Endothelial cell of umbilical vein (primary cell): ENCODE measurements at regions not wholly inside any gene's neighbourhood (a gene's known extent, or its start where the extent isn't known, plus 50 kb on each side); places are given as distances from the start of the nearest gene placed in this dataset.

Experiments used
- BruUV-seq: library from RNA; stranded (reverse); fragments of 400-500 nt; replicated peaks from 2 replicates; lab custom pipeline; 2021; lab: Mats Ljungman, UMichigan
- CTCF ChIA-PET: fragments of 300-600, 350-600 bp; sonication (Branson Sonifier 250); formaldehyde crosslinking; loops from one replicate; lab custom pipeline; 2021; ENCODE audit warnings: antibody characterized with exemption, inconsistent platforms; lab: Charles Lee
- POLR2A ChIA-PET: fragments of 300-600, 350-600 bp; sonication (Branson Sonifier 250); formaldehyde crosslinking; loops from one replicate; lab custom pipeline; 2021; ENCODE audit warnings: antibody characterized with exemption, inconsistent platforms; lab: Charles Lee
- DNase-seq: peaks from one replicate; pipeline ENCODE4 v3.0.0-alpha.2; 2011; ENCODE audit warnings: low read depth, low spot score
- FAIRE-seq: peaks from 2 replicates; lab custom pipeline; 2011; peaks lifted over from hg19 to GRCh38; lab: Jason Lieb, UNC
- H2AFZ ChIP-seq: 2 replicates; pipeline ENCODE4 v1.6.0; 2012; ENCODE audit warnings: low read depth, low read length, control low read depth, inconsistent platforms
- H3K27ac ChIP-seq: 2 replicates; pipeline ENCODE4 v1.5.1; 2011; ENCODE audit warnings: low read depth, mild to moderate bottlenecking, control low read depth, low read length, moderate library complexity; ENCODE audit not compliant: insufficient read depth
- H3K27me3 ChIP-seq, 2 experiments: 2 replicates each; pipeline versions ENCODE4 v1.6.0 to v1.6.1; 2011; ENCODE audit warnings: low read length in 2 of 2, mixed read lengths in 1 of 2; ENCODE audit not compliant: control insufficient read depth in 2 of 2, insufficient read depth in 2 of 2
- H3K36me3 ChIP-seq, 2 experiments: 2 replicates in 1 of 2; 3 replicates in 1 of 2; pipeline ENCODE4 v1.5.1; 2011; ENCODE audit warnings: low read length in 2 of 2, mild to moderate bottlenecking in 1 of 2, moderate library complexity in 1 of 2; ENCODE audit not compliant: control insufficient read depth in 2 of 2, insufficient read depth in 2 of 2; ENCODE audit errors: extremely low read depth in 1 of 2
- H3K4me1 ChIP-seq: 3 replicates; pipeline ENCODE4 v1.5.1; 2011; ENCODE audit warnings: mild to moderate bottlenecking, low read length; ENCODE audit not compliant: control insufficient read depth, insufficient read depth; ENCODE audit errors: extremely low read depth
- H3K4me2 ChIP-seq: 2 replicates; pipeline ENCODE4 v1.6.1; 2011; ENCODE audit warnings: low read length, control low read depth, mixed read lengths; ENCODE audit not compliant: insufficient read depth
- H3K4me3 ChIP-seq, 3 experiments: fragments of 200-600 bp in 1 of 3; sonication (generic), shearing (Covaris generic) in 1 of 3; replicated peaks in 1 of 3; 2 replicates each; pipeline ENCODE4 v1.5.1; 2011 to 2016; ENCODE audit warnings: control low read depth in 3 of 3, low read length in 3 of 3, mild to moderate bottlenecking in 2 of 3, inconsistent platforms in 1 of 3, low read depth in 1 of 3, moderate library complexity in 1 of 3; ENCODE audit not compliant: insufficient read depth in 1 of 3
- H3K79me2 ChIP-seq: 2 replicates; pipeline ENCODE4 v1.6.0; 2012; ENCODE audit warnings: low read length, inconsistent platforms; ENCODE audit not compliant: control insufficient read depth, insufficient read depth
- H3K9ac ChIP-seq: replicated peaks from 2 replicates; pipeline ENCODE3; 2011; ENCODE audit warnings: low read length, control low read depth; ENCODE audit not compliant: insufficient read depth; ENCODE audit errors: extremely low read depth
- H3K9me1 ChIP-seq: replicated peaks from 3 replicates; pipeline ENCODE4 v1.6.0; 2011; ENCODE audit warnings: mild to moderate bottlenecking, low read length; ENCODE audit not compliant: control insufficient read depth, insufficient read depth; ENCODE audit errors: extremely low read depth
- H3K9me3 ChIP-seq: replicated peaks from 2 replicates; pipeline ENCODE4 v1.5.1; 2012; ENCODE audit warnings: low read length, inconsistent platforms; ENCODE audit not compliant: control insufficient read depth, insufficient read depth
- H4K20me1 ChIP-seq: replicated peaks from 2 replicates; pipeline ENCODE3; 2011; ENCODE audit warnings: mild to moderate bottlenecking, low read length; ENCODE audit not compliant: control insufficient read depth, insufficient read depth; ENCODE audit errors: extremely low read depth
- CTCF ChIP-seq, 2 donors: IDR thresholded peaks; 1 replicate in 1 of 2; 2 replicates in 1 of 2; pipeline ENCODE4 v1.5.1; 2011; ENCODE audit warnings: low read length in 2 of 2, mild to moderate bottlenecking in 2 of 2, moderate library complexity in 2 of 2, control low read depth in 1 of 2, inconsistent platforms in 1 of 2, low read depth in 1 of 2; ENCODE audit not compliant: insufficient read depth in 1 of 2; ENCODE audit errors: extremely low read depth in 1 of 2
- FOS ChIP-seq: IDR thresholded peaks from 2 replicates; pipeline ENCODE4 v1.6.1; 2011; ENCODE audit warnings: mild to moderate bottlenecking, low read length, moderate library complexity, borderline replicate concordance; ENCODE audit not compliant: insufficient read depth
- JUN ChIP-seq: IDR thresholded peaks from 2 replicates; pipeline ENCODE4 v1.6.1; 2011; ENCODE audit warnings: borderline replicate concordance, low read depth; ENCODE audit not compliant: insufficient read length, insufficient read depth
- MAX ChIP-seq: IDR thresholded peaks from 2 replicates; pipeline ENCODE4 v1.6.1; 2011; ENCODE audit not compliant: insufficient read depth, insufficient read length
- POLR2A ChIP-seq: IDR thresholded peaks from 2 replicates; pipeline ENCODE4 v1.6.1; 2012; ENCODE audit warnings: low read depth, mild to moderate bottlenecking, control low read depth, low read length
- POLR2AphosphoS5 ChIP-seq: IDR thresholded peaks from 2 replicates; pipeline ENCODE4 v1.6.1; 2012; ENCODE audit warnings: low read depth, mild to moderate bottlenecking, control low read depth, low read length, moderate library complexity; ENCODE audit not compliant: insufficient read depth
- dilution Hi-C: fragments of 300-500 bp; cut with MboI; formaldehyde crosslinking; loops from one replicate; pipeline ENCODE4 v1.15.0; 2019; ENCODE audit warnings: low sequenced_read_pairs; ENCODE audit not compliant: extremely low pct_ligation_motif_present
- intact Hi-C: fragments of 100-400 bp; cut with micrococcal nuclease; formaldehyde crosslinking; loops from one replicate; pipeline ENCODE4 v1.10.0; 2022

DNA sequence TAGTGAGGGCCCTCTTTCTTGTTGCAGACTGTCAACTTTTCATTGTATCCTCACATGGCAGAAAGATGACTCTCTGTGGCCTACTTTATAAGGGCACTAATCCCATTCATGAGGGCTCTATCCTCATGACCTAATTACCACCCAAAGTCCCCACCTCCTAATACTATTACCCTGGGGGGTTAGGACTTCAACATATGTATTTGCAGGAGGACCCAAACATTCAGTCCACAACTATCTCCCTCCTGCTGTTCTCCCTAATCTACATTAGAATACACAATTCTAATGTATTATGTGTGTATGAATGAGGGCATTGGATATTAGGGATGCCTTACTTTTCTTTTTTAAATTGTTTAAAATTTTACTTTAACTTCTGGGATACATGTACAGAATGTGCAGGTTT lies 246.0 kb upstream of the TANK start:
- DNase-seq: no peak
- Histone ChIP-seq H3K4me1 (peaks cover 16% of the 10 kb centered on the region), H3K27ac (no peak overlapping the region), H3K4me2 (no peak overlapping the region), H3K9ac (no peak overlapping the region), H3K9me3 (no peaks in the 10 kb centered on the region), H3K9me1 (peaks cover 2% of the 10 kb centered on the region), H4K20me1 (no peaks in the 10 kb centered on the region), H3K4me3 (no peak overlapping the region), H3K79me2 (no peaks in the 10 kb centered on the region), H3K27me3 (no peaks in the 10 kb centered on the region), H3K36me3 (no peaks in the 10 kb centered on the region), H2AFZ (no peak overlapping the region)
- ChIA-PET CTCF (no interaction called here), POLR2A (no interaction called here)
- TF ChIP-seq MAX (no peak), FOS (no peak), POLR2AphosphoS5 (no peak), CTCF (IDR thresholded peaks at IDR 0.05; ENCODE audit: extremely low read depth in 1 of 2, insufficient read depth in 1 of 2, low read depth in 1 of 2, low read length in 2 of 2) (no peak), JUN (no peak), POLR2A (no peak)
- BruUV-seq: no TSS peak
- intact Hi-C loops (loop anchor here (10.0 kb wide), 2 partner anchors 329 to 639 kb away; no protein-coding TSS in a partner anchor), dilution Hi-C loops (no loop called here)
- no peak for FAIRE-seq
